Epithelial cell of esophagus (primary cell): ENCODE measurements at regions not wholly inside any gene's neighbourhood (a gene's known extent, or its start where the extent isn't known, plus 50 kb on each side); places are given as distances from the start of the nearest gene placed in this dataset.

ENCODE experiments used
- DNase-seq: peaks from one replicate; pipeline ENCODE4 v3.0.0; 2010; ENCODE audit warnings: low read depth
- H3K4me3 ChIP-seq: 2 replicates; pipeline ENCODE4 v1.5.1; 2011; ENCODE audit warnings: mild to moderate bottlenecking, low read length, control low read depth
- TF ChIP-seq, protein P1 (sequence below): IDR thresholded peaks from 2 replicates; pipeline ENCODE4 v1.5.1; 2011; ENCODE audit warnings: low read depth, mild to moderate bottlenecking, low read length, control low read depth, inconsistent platforms; ENCODE audit not compliant: insufficient read depth; ENCODE audit errors: missing control alignments

DNA sequence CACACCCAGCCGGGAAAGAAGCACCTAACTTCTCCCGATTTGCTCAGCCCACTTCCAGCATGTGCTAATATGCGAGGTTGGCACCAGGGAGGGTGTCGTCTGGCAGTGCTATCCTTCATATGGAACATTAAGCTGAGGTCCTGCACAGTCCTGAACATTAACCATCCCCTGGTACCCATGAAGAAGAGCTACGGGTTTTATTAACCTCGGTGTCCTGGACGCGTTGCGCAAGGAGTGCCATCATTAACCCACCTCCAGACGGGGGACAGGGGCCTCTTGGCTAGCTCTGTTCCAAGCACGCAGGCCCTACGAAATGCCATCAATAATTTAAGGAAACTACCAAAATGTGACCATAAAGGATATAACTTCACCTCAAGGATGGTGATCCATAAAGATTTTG, 193.5 kb downstream of the MAF start:
- no peak overlapping the region for H3K4me3 ChIP-seq
- TF ChIP-seq, protein P1, sequence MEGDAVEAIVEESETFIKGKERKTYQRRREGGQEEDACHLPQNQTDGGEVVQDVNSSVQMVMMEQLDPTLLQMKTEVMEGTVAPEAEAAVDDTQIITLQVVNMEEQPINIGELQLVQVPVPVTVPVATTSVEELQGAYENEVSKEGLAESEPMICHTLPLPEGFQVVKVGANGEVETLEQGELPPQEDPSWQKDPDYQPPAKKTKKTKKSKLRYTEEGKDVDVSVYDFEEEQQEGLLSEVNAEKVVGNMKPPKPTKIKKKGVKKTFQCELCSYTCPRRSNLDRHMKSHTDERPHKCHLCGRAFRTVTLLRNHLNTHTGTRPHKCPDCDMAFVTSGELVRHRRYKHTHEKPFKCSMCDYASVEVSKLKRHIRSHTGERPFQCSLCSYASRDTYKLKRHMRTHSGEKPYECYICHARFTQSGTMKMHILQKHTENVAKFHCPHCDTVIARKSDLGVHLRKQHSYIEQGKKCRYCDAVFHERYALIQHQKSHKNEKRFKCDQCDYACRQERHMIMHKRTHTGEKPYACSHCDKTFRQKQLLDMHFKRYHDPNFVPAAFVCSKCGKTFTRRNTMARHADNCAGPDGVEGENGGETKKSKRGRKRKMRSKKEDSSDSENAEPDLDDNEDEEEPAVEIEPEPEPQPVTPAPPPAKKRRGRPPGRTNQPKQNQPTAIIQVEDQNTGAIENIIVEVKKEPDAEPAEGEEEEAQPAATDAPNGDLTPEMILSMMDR = no peak
- no peak for DNase-seq

DNA sequence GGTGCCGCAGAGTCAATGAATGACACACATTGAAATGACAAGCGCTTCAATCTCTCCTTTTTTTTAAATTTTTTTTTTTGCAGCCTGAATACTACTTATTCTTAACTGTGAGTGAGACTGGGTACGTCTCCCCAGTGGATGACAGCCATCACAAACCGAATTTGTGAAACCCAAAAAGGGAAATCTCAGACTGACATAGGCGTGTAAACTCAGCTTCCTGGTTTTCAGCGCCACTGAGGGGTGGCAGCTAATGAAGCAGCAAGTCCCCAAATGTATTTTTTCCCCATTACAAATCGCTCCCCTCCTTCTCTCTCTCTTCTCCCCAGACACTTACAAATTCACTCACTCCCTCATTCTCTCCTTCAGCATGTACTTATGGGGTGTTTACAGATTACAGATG, 196.0 kb downstream of the MAF start:
- no peak for DNase-seq
- TF ChIP-seq, protein P1 = no peak
- no peak overlapping the region for H3K4me3 ChIP-seq

DNA sequence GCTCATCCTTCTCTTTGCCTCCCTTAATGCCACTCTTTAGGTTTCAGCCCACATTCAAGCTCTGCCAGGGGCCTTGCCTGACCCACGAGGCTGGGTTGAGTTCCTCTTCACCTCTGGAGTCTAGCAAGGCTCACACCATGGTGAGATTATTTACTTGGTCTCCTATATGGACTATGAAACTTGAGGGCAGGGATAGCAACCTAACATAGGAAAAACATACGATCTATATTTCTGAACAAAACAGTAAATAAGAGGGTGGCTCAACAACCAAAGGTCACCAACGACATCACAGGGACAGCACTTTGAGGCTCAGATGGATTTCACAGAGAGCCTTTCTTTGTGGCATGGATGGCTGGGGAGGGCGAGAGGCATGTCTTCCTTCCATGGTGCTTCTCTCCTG, 197.0 kb downstream of the MAF start:
- H3K4me3 ChIP-seq = no peak overlapping the region

DNA sequence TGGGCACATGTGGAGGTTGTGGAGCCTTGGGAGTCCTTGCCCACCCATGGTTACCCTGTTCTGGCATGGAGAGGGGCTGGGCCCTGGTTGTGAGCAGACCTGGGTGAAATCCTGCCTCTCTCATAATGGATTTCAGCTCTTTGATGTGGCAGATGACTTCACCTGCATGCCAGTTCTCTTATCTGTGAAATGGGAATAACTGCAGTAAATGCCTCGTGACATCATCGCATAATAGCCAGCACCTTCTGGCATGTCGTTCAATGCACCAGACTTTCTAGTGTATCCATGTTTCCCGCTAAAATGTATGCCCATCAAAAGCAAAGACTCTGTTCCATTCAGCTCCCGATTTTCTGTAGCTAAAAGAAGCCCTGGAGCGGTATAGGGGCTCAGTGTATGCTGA, 197.6 kb downstream of the MAF start:
- H3K4me3 ChIP-seq = no peak overlapping the region
- DNase-seq = no peak
- TF ChIP-seq, protein P1 = no peak

More for the DNA sequence above, 197.0 kb downstream of the MAF start:
- no peak for DNase-seq
- TF ChIP-seq, protein P1 = no peak

DNA sequence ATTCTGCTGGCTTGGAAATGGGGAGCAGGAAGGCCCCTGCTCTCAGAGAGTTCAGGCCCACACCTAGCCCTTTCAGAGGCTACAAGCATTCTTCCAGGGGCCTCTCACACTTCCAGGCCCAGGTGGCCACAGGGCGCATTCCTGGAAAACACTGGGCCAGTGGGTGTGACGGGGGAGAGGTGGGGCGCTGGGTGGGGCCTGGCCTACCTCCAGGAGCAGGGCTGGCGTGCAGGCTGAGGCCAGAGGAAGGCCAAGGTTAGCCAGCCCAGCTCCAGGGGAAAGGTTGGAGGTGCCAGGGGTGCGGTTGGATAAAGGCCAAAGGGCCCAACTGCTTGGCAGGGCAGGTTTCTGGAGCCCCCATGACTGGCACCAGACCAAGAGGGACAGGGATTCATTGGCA, 198.2 kb downstream of the MAF start:
- no peak for DNase-seq
- TF ChIP-seq, protein P1 = no peak
- no peak overlapping the region for H3K4me3 ChIP-seq

DNA sequence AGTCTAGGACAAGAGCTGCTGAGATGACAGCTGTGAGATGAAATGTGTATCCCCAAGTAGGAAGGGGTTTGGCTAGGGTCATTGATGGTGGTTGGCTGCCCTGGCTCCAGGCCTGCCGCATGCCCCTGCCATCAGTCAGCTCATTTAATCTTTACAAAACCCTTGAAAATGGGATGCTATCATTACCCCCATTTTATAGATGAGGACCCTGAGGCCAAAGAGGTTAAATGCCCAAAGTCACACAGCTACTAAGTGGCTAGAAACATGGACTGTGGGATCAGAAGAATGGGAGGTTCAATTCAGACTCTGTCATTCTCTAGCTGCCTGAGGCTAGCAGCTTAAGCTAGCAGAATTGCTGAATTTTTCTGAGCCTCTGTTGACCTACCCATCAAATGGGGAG, 198.8 kb downstream of the MAF start:
- TF ChIP-seq, protein P1 = no peak
- DNase-seq = no peak
- no peak overlapping the region for H3K4me3 ChIP-seq

DNA sequence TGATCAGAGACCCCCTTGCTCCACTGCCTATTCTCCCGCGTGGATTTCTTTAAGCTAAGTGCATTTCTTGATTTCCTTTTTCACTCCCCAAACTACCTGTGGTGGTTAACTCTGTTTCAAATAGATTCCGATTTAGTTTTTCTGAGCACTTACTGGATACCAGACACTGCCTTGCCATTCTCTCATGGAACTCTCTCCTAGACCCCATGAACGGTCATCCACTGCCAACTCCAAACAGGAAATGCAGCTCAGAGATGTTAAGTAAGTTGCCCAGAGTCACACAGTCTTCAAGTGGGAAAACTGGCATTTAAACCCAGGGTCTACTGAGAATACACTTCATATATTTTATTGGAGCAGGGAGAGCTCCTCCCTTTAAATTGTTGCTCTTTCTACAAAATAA, 199.4 kb downstream of the MAF start:
- DNase-seq = no peak
- no peak overlapping the region for H3K4me3 ChIP-seq
- TF ChIP-seq, protein P1 = no peak
